ENCODE measurements at regions not wholly inside any gene's neighbourhood (a gene's known extent, or its start where the extent isn't known, plus 50 kb on each side); places are given as distances from the start of the nearest gene placed in this dataset.

GRCh38 chr13:63972328-63972727 is 2556.7 kb upstream of the PCDH20 start:
- TF ChIP-seq CREB5 (CRISPR knock-in tag; IDR thresholded peaks at IDR 0.05; ENCODE audit: low read depth) (no peak), PATZ1 (CRISPR knock-in tag; IDR thresholded peaks at IDR 0.05; ENCODE audit: borderline replicate concordance) (no peak), CSDC2 (CRISPR knock-in tag; IDR thresholded peaks at IDR 0.05) (no peak), TSHZ2 (CRISPR knock-in tag; IDR thresholded peaks at IDR 0.05) (no peak), SNAI2 (CRISPR knock-in tag; IDR thresholded peaks at IDR 0.05) (no peak), GLIS3 (CRISPR knock-in tag; IDR thresholded peaks at IDR 0.05) (no peak), TCF4 (CRISPR knock-in tag; IDR thresholded peaks at IDR 0.05; ENCODE audit: borderline replicate concordance) (no peak), BACH2 (CRISPR knock-in tag; IDR thresholded peaks at IDR 0.05; ENCODE audit: borderline replicate concordance) (no peak), ARNTL (CRISPR knock-in tag; IDR thresholded peaks at IDR 0.05; ENCODE audit: borderline replicate concordance, low read depth) (no peak), TOX (CRISPR knock-in tag; IDR thresholded peaks at IDR 0.05; ENCODE audit: borderline replicate concordance) (no peak), ZNF70 (CRISPR knock-in tag; IDR thresholded peaks at IDR 0.05) (no peak)
- ATAC-seq, result no peak

- ATAC-seq, result no peak
- TF ChIP-seq ZNF565 (CRISPR knock-in tag; conservative IDR thresholded peaks at IDR 0.05; ENCODE audit: low read depth) (no peak), CREB5 (CRISPR knock-in tag; IDR thresholded peaks at IDR 0.05; ENCODE audit: low read depth) (no peak), ZFP3 (CRISPR knock-in tag; IDR thresholded peaks at IDR 0.05) (no peak), OSR1 (CRISPR knock-in tag; IDR thresholded peaks at IDR 0.05) (no peak), PPARA (CRISPR knock-in tag; IDR thresholded peaks at IDR 0.05; ENCODE audit: borderline replicate concordance) (no peak), CSRNP3 (CRISPR knock-in tag; IDR thresholded peaks at IDR 0.05) (no peak), ZFP30 (CRISPR knock-in tag; IDR thresholded peaks at IDR 0.05) (no peak), TOX (CRISPR knock-in tag; IDR thresholded peaks at IDR 0.05; ENCODE audit: borderline replicate concordance) (no peak), RARB (CRISPR knock-in tag; IDR thresholded peaks at IDR 0.05) (no peak), ZC3H10 (CRISPR knock-in tag; IDR thresholded peaks at IDR 0.05) (no peak), ISL1 (CRISPR knock-in tag; IDR thresholded peaks at IDR 0.05) (no peak), PATZ1 (CRISPR knock-in tag; IDR thresholded peaks at IDR 0.05; ENCODE audit: borderline replicate concordance) (no peak), ZNF70 (CRISPR knock-in tag; IDR thresholded peaks at IDR 0.05) (no peak), BACH2 (CRISPR knock-in tag; IDR thresholded peaks at IDR 0.05; ENCODE audit: borderline replicate concordance) (no peak), ARNTL (CRISPR knock-in tag; IDR thresholded peaks at IDR 0.05; ENCODE audit: borderline replicate concordance, low read depth) (no peak)
Measured at GRCh38 chr13:63954683-63955082, 2539.0 kb upstream of the PCDH20 start.
